Left lung (tissue), 4 donors: ENCODE measurements at regions not wholly inside any gene's neighbourhood (a gene's known extent, or its start where the extent isn't known, plus 50 kb on each side); places are given as distances from the start of the nearest gene placed in this dataset.

ENCODE experiments used
- ATAC-seq: fragments of 200-7000 bp; cut with Tn5 transposase; one replicate; pipeline ENCODE4 v1.9.1; 2020; ENCODE audit warnings: moderate library complexity
- DNase-seq, 4 donors: peaks; one replicate each; pipeline ENCODE4 v3.0.0-alpha.2; 2013 to 2020
- H3K27ac ChIP-seq, 2 donors: fragments of 200-600 bp; sonication (generic) in 1 of 2; one replicate each; pipeline versions ENCODE4 v1.5.0 to v1.8.0; 2020 to 2021
- H3K27me3 ChIP-seq, 2 donors: fragments of 200-600 bp; sonication (generic) in 1 of 2; one replicate each; pipeline versions ENCODE4 v1.5.0 to v1.8.0; 2020 to 2021
- H3K36me3 ChIP-seq, 2 donors: fragments of 200-600 bp; sonication (generic) in 1 of 2; one replicate each; pipeline versions ENCODE4 v1.5.0 to v1.8.0; 2020 to 2021
- H3K4me1 ChIP-seq, 2 donors: fragments of 200-600 bp; one replicate each; pipeline ENCODE4 v1.8.0; 2021
- H3K4me3 ChIP-seq, 2 donors: fragments of 200-600 bp; sonication (generic) in 1 of 2; one replicate each; pipeline versions ENCODE4 v1.5.0 to v1.8.0; 2020 to 2021; ENCODE audit warnings: mild to moderate bottlenecking in 1 of 2
- H3K9me3 ChIP-seq, 2 donors: fragments of 200-600 bp; sonication (generic) in 1 of 2; one replicate each; pipeline versions ENCODE4 v1.5.0 to v1.8.0; 2020 to 2021
- intact Hi-C, 2 donors: fragments of 100-400 bp; cut with DNase I; formaldehyde crosslinking; loops; one replicate each; pipeline versions ENCODE4 v1.11.2 to v1.14.2; 2022
- TF ChIP-seq, protein P1 (sequence below), 2 donors: fragments of 200-600 bp; sonication (generic) in 1 of 2; IDR thresholded peaks; one replicate each; pipeline versions ENCODE4 v1.5.0 to v1.8.0; 2021; ENCODE audit warnings: antibody characterized with exemption in 2 of 2
- donor health status: DM: no; HTN: yes; CAD: no.
- donor health status: DM: no; HTN: no; CAD: no.

DNA sequence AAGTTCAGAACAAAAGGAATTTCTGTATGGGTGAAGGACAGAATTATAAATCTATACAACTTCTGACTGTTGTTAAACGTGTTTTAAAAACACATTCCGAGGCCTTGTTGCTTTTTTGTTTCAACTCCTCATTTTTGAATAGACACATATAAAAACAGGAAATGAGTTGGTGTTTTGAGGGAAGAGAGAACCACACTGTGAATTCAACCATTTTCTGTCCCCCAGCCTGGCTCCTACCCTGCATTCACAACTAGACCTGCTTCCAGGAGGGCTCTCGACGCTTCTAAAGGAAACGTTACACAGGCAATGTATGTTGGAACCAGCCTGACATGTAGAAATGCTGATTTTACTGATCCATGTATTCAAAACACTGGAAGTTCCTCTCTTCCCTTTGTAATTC lies 76.5 kb downstream of the OR13A1 start:
- H3K4me1 ChIP-seq, result peaks cover 3 to 9% of the 10 kb centered on the region in 2 donors
- no peaks in the 10 kb centered on the region for H3K36me3 ChIP-seq
- no peaks in the 10 kb centered on the region for H3K9me3 ChIP-seq
- ATAC-seq (no peak), DNase-seq (no peak)
- no peaks in the 10 kb centered on the region for H3K27me3 ChIP-seq
- no peak overlapping the region for H3K4me3 ChIP-seq
- TF ChIP-seq, protein P1, sequence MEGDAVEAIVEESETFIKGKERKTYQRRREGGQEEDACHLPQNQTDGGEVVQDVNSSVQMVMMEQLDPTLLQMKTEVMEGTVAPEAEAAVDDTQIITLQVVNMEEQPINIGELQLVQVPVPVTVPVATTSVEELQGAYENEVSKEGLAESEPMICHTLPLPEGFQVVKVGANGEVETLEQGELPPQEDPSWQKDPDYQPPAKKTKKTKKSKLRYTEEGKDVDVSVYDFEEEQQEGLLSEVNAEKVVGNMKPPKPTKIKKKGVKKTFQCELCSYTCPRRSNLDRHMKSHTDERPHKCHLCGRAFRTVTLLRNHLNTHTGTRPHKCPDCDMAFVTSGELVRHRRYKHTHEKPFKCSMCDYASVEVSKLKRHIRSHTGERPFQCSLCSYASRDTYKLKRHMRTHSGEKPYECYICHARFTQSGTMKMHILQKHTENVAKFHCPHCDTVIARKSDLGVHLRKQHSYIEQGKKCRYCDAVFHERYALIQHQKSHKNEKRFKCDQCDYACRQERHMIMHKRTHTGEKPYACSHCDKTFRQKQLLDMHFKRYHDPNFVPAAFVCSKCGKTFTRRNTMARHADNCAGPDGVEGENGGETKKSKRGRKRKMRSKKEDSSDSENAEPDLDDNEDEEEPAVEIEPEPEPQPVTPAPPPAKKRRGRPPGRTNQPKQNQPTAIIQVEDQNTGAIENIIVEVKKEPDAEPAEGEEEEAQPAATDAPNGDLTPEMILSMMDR (IDR thresholded peaks at IDR 0.05), result no peak
- intact Hi-C loops, result no loop called here
- no peak overlapping the region for H3K27ac ChIP-seq

DNA sequence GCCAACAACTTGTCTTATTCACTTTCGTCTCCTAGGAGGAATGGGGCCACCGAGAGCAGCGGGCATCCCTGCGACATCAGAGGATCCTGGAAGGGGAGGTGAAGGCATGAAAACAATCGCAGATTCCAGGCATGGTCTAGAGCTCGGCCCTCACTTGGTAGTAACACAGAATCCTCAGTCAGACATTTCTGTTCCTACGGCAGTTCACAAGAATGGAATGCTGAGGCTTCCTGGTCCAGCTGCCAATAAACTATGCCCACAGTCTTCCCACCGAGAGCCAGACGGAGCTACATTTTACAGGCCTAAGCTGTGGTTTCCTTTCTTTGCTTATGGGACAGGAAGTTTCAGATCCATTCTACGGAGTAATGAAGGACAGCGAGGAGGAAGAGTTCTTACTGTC lies 75.8 kb downstream of the OR13A1 start:
- TF ChIP-seq, protein P1 (IDR thresholded peaks at IDR 0.05), result no peak
- H3K36me3 ChIP-seq, result no peaks in the 10 kb centered on the region
- no peaks in the 10 kb centered on the region for H3K9me3 ChIP-seq
- H3K4me3 ChIP-seq, result no peak overlapping the region
- no peak overlapping the region for H3K27ac ChIP-seq
- H3K27me3 ChIP-seq, result no peaks in the 10 kb centered on the region
- intact Hi-C loops, result no loop called here
- H3K4me1 ChIP-seq, result peaks cover 3 to 9% of the 10 kb centered on the region in 2 donors
- DNase-seq, result no peak
- ATAC-seq, result no peak

DNA sequence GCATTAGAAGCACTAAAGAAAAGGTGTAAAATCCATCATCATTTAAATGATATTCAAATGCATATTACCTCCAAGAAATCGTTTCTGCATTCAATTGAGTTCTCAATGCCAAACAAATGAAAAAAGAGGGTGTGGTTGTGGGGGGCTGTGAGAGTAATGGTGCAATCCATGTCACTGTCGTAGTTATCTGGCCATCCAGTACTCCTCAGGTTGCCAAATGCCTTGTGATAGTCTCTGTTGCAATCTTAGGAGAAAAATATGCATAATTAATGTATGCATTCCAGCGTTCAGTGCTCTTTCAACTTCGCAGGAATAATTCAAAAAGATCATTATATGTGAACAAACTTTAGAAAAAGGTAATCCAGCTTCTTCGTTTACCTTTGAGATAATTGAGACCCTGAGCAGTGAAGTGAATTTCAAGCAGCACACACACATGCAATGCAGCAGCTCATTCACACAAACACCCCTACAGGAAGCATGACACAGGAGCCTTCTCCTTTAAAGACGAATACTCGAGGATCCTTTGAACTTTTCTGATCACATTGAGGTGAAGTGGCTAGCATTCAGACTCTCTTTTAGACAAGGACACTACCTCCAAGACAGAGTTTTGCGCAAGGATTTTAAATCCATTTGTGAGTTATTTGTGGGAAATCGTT lies 73.4 kb downstream of the OR13A1 start:
- no peak overlapping the region for H3K27ac ChIP-seq
- no peaks in the 10 kb centered on the region for H3K36me3 ChIP-seq
- H3K27me3 ChIP-seq, result no peaks in the 10 kb centered on the region
- intact Hi-C loops, result no loop called here
- H3K4me3 ChIP-seq, result no peak overlapping the region
- DNase-seq (no peak), ATAC-seq (no peak)
- H3K4me1 ChIP-seq, result peaks cover 0 to 3% of the 10 kb centered on the region in 2 donors
- H3K9me3 ChIP-seq, result no peaks in the 10 kb centered on the region
- TF ChIP-seq, protein P1 (IDR thresholded peaks at IDR 0.05), result no peak

DNA sequence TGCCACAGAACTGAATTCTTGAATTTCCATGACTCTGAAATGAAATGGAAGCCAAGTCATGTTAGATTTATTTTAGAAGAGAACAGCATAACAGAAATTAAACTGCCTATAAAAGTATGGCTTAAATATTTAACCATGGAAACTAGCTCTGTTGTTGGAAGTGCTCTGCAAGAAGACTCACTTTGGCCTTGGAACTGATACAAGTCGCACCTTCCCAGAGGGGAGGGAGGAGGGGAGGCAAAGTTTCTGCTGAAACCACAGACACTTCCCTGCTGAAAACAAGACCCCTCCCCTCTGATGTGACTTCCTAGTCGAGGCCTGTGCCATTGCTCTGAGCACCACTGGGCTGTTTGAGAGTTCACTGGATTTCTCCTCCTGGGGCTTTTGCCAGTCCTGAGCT lies 72.1 kb downstream of the OR13A1 start:
- no peak for DNase-seq
- intact Hi-C loops, result no loop called here
- ATAC-seq, result no peak
- Histone ChIP-seq H3K36me3 (no peaks in the 10 kb centered on the region), H3K9me3 (no peaks in the 10 kb centered on the region), H3K4me1 (peaks cover 0 to 3% of the 10 kb centered on the region in 2 donors), H3K27me3 (no peaks in the 10 kb centered on the region), H3K27ac (no peak overlapping the region), H3K4me3 (no peak overlapping the region)
- TF ChIP-seq, protein P1 (IDR thresholded peaks at IDR 0.05), result no peak

DNA sequence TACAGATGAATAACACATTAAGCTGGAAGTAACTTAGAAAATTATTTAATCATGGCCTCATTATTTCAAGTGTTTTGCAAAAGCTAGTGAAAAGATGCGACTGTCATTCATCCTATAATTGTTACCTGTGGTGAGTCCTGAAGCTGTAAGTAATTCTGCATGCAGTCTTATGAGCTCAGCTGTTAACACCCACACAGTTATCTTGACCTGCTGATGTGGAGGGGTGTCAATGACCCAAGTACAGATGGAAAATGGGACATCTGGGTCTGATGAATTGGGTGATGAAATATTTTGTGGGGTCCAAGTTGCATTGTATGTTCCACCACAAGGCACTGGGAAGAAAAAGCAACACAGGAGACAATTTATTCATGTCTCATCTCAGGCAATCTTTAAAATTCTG lies 68.9 kb downstream of the OR13A1 start:
- intact Hi-C loops, result no loop called here
- DNase-seq, result no peak

More for the DNA sequence above, 68.9 kb downstream of the OR13A1 start:
- Histone ChIP-seq H3K36me3 (no peaks in the 10 kb centered on the region), H3K4me3 (no peak overlapping the region), H3K9me3 (no peaks in the 10 kb centered on the region), H3K27ac (no peak overlapping the region), H3K27me3 (no peaks in the 10 kb centered on the region), H3K4me1 (peaks cover 3 to 11% of the 10 kb centered on the region in 2 donors)
- ATAC-seq, result no peak
- TF ChIP-seq, protein P1 (IDR thresholded peaks at IDR 0.05), result no peak
